GM10266 (cell line): ENCODE measurements at regions not wholly inside any gene's neighbourhood (a gene's known extent, or its start where the extent isn't known, plus 50 kb on each side); places are given as distances from the start of the nearest gene placed in this dataset.

ENCODE experiments used
- DNase-seq: peaks from one replicate; pipeline ENCODE4 v3.0.0; 2012; ENCODE audit errors: extremely low spot score
- TF ChIP-seq, protein P1 (sequence below): IDR thresholded peaks from 2 replicates; pipeline ENCODE4 v1.5.1; 2012; ENCODE audit warnings: mild to moderate bottlenecking, low read depth; ENCODE audit not compliant: control insufficient read depth, insufficient read depth; ENCODE audit errors: missing control alignments

DNA sequence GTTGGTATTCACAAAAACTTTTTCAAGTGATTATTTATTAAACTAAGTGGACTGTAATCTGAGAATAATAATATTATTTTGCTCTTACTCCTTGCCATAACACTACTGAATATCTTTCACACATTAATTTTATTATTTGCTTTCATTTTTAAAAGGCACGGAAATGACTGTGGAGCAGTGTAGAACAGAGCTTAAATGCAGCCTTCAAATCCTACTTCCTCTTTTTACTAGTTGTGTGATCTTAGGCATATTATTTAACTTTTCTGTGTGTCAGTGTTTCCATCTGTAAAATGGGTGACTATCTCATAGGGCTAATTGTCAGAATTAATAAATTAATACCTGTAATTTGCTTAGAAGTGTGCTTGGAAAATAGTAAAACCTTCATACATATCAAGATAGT is 55.5 kb upstream of the SLC8A1 start:
- DNase-seq, result no peak

DNA sequence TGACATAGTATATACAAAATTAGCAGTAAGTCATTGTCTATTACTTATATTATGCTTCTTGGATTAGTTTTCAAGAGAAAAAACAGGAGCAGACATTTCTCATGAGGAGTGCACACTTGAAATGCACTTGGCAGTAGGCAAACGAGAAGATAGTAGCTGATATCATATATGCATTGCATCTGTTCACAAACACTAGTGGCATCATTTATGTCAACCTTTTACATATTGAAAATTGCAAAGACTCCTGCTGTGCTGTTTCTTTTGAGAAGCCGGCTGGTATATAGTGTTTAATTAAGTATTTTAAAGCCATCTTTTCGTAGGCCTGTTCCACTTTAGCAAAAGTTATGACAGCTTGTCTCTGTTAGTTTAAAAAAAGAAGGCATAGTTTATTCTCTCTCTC is 58.4 kb upstream of the SLC8A1 start:
- TF ChIP-seq, protein P1, sequence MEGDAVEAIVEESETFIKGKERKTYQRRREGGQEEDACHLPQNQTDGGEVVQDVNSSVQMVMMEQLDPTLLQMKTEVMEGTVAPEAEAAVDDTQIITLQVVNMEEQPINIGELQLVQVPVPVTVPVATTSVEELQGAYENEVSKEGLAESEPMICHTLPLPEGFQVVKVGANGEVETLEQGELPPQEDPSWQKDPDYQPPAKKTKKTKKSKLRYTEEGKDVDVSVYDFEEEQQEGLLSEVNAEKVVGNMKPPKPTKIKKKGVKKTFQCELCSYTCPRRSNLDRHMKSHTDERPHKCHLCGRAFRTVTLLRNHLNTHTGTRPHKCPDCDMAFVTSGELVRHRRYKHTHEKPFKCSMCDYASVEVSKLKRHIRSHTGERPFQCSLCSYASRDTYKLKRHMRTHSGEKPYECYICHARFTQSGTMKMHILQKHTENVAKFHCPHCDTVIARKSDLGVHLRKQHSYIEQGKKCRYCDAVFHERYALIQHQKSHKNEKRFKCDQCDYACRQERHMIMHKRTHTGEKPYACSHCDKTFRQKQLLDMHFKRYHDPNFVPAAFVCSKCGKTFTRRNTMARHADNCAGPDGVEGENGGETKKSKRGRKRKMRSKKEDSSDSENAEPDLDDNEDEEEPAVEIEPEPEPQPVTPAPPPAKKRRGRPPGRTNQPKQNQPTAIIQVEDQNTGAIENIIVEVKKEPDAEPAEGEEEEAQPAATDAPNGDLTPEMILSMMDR, result no peak
- DNase-seq, result no peak

More for the DNA sequence above, 55.5 kb upstream of the SLC8A1 start:
- TF ChIP-seq, protein P1, result no peak

DNA sequence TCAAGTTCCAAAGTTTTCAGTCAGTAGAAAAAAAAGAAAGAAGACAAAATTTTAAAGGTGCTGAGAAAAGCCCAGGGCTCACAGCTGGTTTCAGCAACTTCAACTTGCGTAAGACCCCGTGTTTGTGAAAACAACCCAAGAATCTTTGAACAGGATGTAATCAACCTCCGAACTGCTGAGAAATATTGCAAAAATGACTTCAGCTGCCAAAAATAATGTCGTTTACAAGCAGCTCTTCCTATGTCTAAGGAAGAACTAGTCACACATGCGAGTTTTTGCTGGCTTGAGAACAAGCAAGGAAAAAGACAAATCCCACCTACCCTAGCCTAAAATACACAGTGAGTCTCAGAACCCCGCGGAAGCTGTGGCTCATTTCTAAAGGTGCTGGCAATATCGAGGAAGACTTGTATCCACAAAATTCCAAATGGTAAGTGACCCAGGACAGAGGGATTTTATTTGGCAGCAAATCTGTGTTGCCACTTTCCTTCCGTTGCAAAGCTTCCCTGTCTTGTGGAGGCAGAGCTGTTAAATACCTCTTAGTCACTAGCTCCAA is 59.8 kb upstream of the SLC8A1 start:
- TF ChIP-seq, protein P1, result no peak
- DNase-seq, result no peak

DNA sequence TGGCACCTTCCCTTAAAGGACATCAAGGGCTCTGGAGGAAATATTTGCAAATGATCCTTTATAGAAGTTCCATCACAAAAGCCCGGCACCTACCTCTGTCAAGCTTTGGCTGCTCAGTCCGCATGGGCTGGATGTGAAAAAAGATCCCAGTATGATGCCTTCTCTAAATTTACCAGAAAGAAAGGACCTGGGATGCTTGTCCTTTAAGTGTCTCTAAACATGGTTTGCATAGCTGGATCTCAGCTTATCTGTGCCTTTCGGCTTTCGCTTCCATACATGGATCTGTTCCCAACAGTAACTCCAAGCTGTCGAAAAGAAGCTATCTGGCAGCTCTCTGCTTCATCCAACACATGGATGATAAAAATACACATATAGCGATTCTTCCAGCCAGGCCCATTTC is 60.4 kb upstream of the SLC8A1 start:
- no peak for DNase-seq
- TF ChIP-seq, protein P1, result no peak

DNA sequence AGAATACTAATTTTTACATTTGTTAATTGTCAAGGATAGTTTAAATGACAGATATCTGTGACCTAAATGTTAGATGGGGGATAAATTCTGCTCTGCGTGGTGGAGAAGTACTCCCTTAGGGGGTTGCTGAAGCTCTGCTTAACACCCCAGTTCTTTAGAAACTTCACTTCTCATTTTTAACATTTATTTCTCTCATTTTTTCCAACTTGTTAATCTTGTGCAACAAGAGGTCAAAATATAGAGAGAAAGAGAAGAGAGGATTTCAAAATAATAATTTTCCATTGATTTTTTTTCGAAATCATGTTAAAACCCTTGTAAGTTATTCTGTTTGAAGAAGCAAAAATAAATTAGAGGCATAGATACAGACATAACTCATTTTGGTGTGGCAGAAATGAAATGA is 61.3 kb upstream of the SLC8A1 start:
- DNase-seq, result no peak
- TF ChIP-seq, protein P1, result no peak

DNA sequence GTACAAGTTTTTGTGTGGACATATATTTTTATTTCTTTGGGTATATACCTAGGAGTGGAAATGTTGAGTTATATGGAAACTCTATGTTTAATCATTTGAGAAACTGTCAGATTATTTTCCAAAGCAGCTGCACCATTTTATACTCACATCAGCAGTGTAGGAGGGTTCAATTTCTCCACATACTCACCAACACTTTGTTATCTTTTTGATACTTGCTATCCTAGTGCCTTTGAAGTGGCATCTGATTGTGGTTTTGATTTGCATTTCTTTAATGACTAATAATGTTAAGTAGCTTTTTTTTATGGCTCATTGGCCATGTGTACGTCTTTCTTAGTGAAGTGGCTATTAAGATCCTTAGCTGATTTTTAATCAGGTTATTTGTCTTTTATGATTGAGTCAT is 64.7 kb upstream of the SLC8A1 start:
- TF ChIP-seq, protein P1, result no peak
- no peak for DNase-seq

DNA sequence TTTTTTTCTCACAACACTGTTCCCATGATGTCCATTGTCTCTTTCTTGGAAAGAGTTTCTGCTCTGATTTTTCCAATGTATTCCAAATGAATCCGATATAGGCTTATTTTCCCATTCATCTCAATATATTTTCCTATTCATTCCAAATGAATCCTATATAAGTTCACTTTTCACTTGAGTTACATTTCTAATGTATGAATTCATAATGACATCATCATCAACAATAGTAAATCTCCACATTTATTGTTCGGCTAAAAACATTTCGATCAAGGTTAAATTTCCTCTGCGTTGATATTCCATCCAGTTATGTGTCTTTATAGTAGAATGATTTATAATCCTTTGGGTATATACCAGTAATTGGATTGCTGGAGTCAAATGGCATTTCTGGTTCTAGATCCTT is 76.7 kb upstream of the SLC8A1 start:
- TF ChIP-seq, protein P1, result no peak
- no peak for DNase-seq
